Endothelial cell of umbilical vein (primary cell): ENCODE measurements at regions not wholly inside any gene's neighbourhood (a gene's known extent, or its start where the extent isn't known, plus 50 kb on each side); places are given as distances from the start of the nearest gene placed in this dataset.

Experiments
- BruUV-seq: library from RNA; stranded (reverse); fragments of 400-500 nt; replicated peaks from 2 replicates; lab custom pipeline; 2021; lab: Mats Ljungman, UMichigan
- CTCF ChIA-PET: fragments of 300-600, 350-600 bp; sonication (Branson Sonifier 250); formaldehyde crosslinking; loops from one replicate; lab custom pipeline; 2021; ENCODE audit warnings: antibody characterized with exemption, inconsistent platforms; lab: Charles Lee
- POLR2A ChIA-PET: fragments of 300-600, 350-600 bp; sonication (Branson Sonifier 250); formaldehyde crosslinking; loops from one replicate; lab custom pipeline; 2021; ENCODE audit warnings: antibody characterized with exemption, inconsistent platforms; lab: Charles Lee
- DNase-seq: peaks from one replicate; pipeline ENCODE4 v3.0.0-alpha.2; 2011; ENCODE audit warnings: low read depth, low spot score
- FAIRE-seq: peaks from 2 replicates; lab custom pipeline; 2011; peaks lifted over from hg19 to GRCh38; lab: Jason Lieb, UNC
- H2AFZ ChIP-seq: 2 replicates; pipeline ENCODE4 v1.6.0; 2012; ENCODE audit warnings: low read depth, low read length, control low read depth, inconsistent platforms
- H3K27ac ChIP-seq: 2 replicates; pipeline ENCODE4 v1.5.1; 2011; ENCODE audit warnings: low read depth, mild to moderate bottlenecking, control low read depth, low read length, moderate library complexity; ENCODE audit not compliant: insufficient read depth
- H3K27me3 ChIP-seq, 2 experiments: 2 replicates each; pipeline versions ENCODE4 v1.6.0 to v1.6.1; 2011; ENCODE audit warnings: low read length in 2 of 2, mixed read lengths in 1 of 2; ENCODE audit not compliant: control insufficient read depth in 2 of 2, insufficient read depth in 2 of 2
- H3K36me3 ChIP-seq, 2 experiments: 2 replicates in 1 of 2; 3 replicates in 1 of 2; pipeline ENCODE4 v1.5.1; 2011; ENCODE audit warnings: low read length in 2 of 2, mild to moderate bottlenecking in 1 of 2, moderate library complexity in 1 of 2; ENCODE audit not compliant: control insufficient read depth in 2 of 2, insufficient read depth in 2 of 2; ENCODE audit errors: extremely low read depth in 1 of 2
- H3K4me1 ChIP-seq: 3 replicates; pipeline ENCODE4 v1.5.1; 2011; ENCODE audit warnings: mild to moderate bottlenecking, low read length; ENCODE audit not compliant: control insufficient read depth, insufficient read depth; ENCODE audit errors: extremely low read depth
- H3K4me2 ChIP-seq: 2 replicates; pipeline ENCODE4 v1.6.1; 2011; ENCODE audit warnings: low read length, control low read depth, mixed read lengths; ENCODE audit not compliant: insufficient read depth
- H3K4me3 ChIP-seq, 3 experiments: fragments of 200-600 bp in 1 of 3; sonication (generic), shearing (Covaris generic) in 1 of 3; replicated peaks in 1 of 3; 2 replicates each; pipeline ENCODE4 v1.5.1; 2011 to 2016; ENCODE audit warnings: control low read depth in 3 of 3, low read length in 3 of 3, mild to moderate bottlenecking in 2 of 3, inconsistent platforms in 1 of 3, low read depth in 1 of 3, moderate library complexity in 1 of 3; ENCODE audit not compliant: insufficient read depth in 1 of 3
- H3K79me2 ChIP-seq: 2 replicates; pipeline ENCODE4 v1.6.0; 2012; ENCODE audit warnings: low read length, inconsistent platforms; ENCODE audit not compliant: control insufficient read depth, insufficient read depth
- H3K9ac ChIP-seq: replicated peaks from 2 replicates; pipeline ENCODE3; 2011; ENCODE audit warnings: low read length, control low read depth; ENCODE audit not compliant: insufficient read depth; ENCODE audit errors: extremely low read depth
- H3K9me1 ChIP-seq: replicated peaks from 3 replicates; pipeline ENCODE4 v1.6.0; 2011; ENCODE audit warnings: mild to moderate bottlenecking, low read length; ENCODE audit not compliant: control insufficient read depth, insufficient read depth; ENCODE audit errors: extremely low read depth
- H3K9me3 ChIP-seq: replicated peaks from 2 replicates; pipeline ENCODE4 v1.5.1; 2012; ENCODE audit warnings: low read length, inconsistent platforms; ENCODE audit not compliant: control insufficient read depth, insufficient read depth
- H4K20me1 ChIP-seq: replicated peaks from 2 replicates; pipeline ENCODE3; 2011; ENCODE audit warnings: mild to moderate bottlenecking, low read length; ENCODE audit not compliant: control insufficient read depth, insufficient read depth; ENCODE audit errors: extremely low read depth
- EZH2 ChIP-seq: IDR thresholded peaks from 2 replicates; pipeline ENCODE4 v1.6.1; 2012; ENCODE audit warnings: borderline replicate concordance, low read depth, mild to moderate bottlenecking, moderate library complexity, low read length, inconsistent platforms; ENCODE audit not compliant: severe bottlenecking
- FOS ChIP-seq: IDR thresholded peaks from 2 replicates; pipeline ENCODE4 v1.6.1; 2011; ENCODE audit warnings: mild to moderate bottlenecking, low read length, moderate library complexity, borderline replicate concordance; ENCODE audit not compliant: insufficient read depth
- GATA2 ChIP-seq: IDR thresholded peaks from 2 replicates; pipeline ENCODE4 v1.7.0; 2011; ENCODE audit warnings: low read depth, mild to moderate bottlenecking, moderate library complexity, mixed read lengths, low read length; ENCODE audit not compliant: insufficient read length, insufficient read depth
- JUN ChIP-seq: IDR thresholded peaks from 2 replicates; pipeline ENCODE4 v1.6.1; 2011; ENCODE audit warnings: borderline replicate concordance, low read depth; ENCODE audit not compliant: insufficient read length, insufficient read depth
- MYC ChIP-seq: IDR thresholded peaks from one replicate; pipeline ENCODE4 v1.6.1; 2011; ENCODE audit warnings: mild to moderate bottlenecking, low read depth, low read length
- POLR2A ChIP-seq: IDR thresholded peaks from 2 replicates; pipeline ENCODE4 v1.6.1; 2012; ENCODE audit warnings: low read depth, mild to moderate bottlenecking, control low read depth, low read length
- POLR2AphosphoS5 ChIP-seq: IDR thresholded peaks from 2 replicates; pipeline ENCODE4 v1.6.1; 2012; ENCODE audit warnings: low read depth, mild to moderate bottlenecking, control low read depth, low read length, moderate library complexity; ENCODE audit not compliant: insufficient read depth
- dilution Hi-C: fragments of 300-500 bp; cut with MboI; formaldehyde crosslinking; loops from one replicate; pipeline ENCODE4 v1.15.0; 2019; ENCODE audit warnings: low sequenced_read_pairs; ENCODE audit not compliant: extremely low pct_ligation_motif_present
- intact Hi-C: fragments of 100-400 bp; cut with micrococcal nuclease; formaldehyde crosslinking; loops from one replicate; pipeline ENCODE4 v1.10.0; 2022
- TF ChIP-seq, protein P1 (sequence below): IDR thresholded peaks from 2 replicates; pipeline ENCODE4 v1.6.1; 2011; ENCODE audit not compliant: insufficient read depth, insufficient read length
- TF ChIP-seq, protein P2 (sequence below), 2 donors: IDR thresholded peaks; 1 replicate in 1 of 2; 2 replicates in 1 of 2; pipeline ENCODE4 v1.5.1; 2011; ENCODE audit warnings: low read length in 2 of 2, mild to moderate bottlenecking in 2 of 2, moderate library complexity in 2 of 2, control low read depth in 1 of 2, inconsistent platforms in 1 of 2, low read depth in 1 of 2; ENCODE audit not compliant: insufficient read depth in 1 of 2; ENCODE audit errors: extremely low read depth in 1 of 2

DNA sequence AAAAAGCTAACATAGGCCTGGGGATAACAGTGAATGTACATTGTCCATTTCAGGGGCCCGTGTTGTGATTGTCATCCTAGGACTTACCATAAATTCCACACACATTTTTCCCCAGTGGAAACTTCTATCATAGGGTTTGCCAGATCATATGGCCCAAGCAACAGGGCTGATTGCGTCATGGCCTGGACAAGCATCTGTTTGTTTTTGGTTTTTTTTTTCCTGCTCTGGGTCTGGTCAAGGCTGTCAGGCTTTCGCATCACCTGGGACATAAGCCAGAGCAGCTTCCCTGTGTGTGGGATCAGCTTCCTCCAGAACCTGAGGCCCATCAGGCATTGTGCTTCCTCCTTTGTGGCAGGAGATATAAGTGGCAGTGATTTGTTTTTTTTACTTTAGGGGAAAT lies 598.5 kb upstream of the USP24 start:
- Histone ChIP-seq H3K4me1 (no peaks in the 10 kb centered on the region), H3K4me3 (no peak overlapping the region), H4K20me1 (no peaks in the 10 kb centered on the region), H3K9me3 (no peaks in the 10 kb centered on the region), H2AFZ (no peak overlapping the region), H3K79me2 (no peaks in the 10 kb centered on the region), H3K9me1 (no peaks in the 10 kb centered on the region), H3K27ac (no peak overlapping the region), H3K4me2 (no peak overlapping the region), H3K9ac (no peak overlapping the region), H3K36me3 (no peaks in the 10 kb centered on the region), H3K27me3 (no peaks in the 10 kb centered on the region)
- ChIA-PET CTCF (interaction anchor here (1.1 kb wide), 1 partner anchor 37 kb away, joined by 3 read pairs; no protein-coding TSS in a partner anchor), POLR2A (no interaction called here)
- dilution Hi-C loops = no loop called here
- no TSS peak for BruUV-seq
- intact Hi-C loops = no loop called here
- TF ChIP-seq MYC (no peak), JUN (no peak), POLR2AphosphoS5 (no peak), EZH2 (no peak), POLR2A (no peak), FOS (no peak), GATA2 (no peak)
- TF ChIP-seq, protein P1, sequence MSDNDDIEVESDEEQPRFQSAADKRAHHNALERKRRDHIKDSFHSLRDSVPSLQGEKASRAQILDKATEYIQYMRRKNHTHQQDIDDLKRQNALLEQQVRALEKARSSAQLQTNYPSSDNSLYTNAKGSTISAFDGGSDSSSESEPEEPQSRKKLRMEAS = no peak
- TF ChIP-seq, protein P2, sequence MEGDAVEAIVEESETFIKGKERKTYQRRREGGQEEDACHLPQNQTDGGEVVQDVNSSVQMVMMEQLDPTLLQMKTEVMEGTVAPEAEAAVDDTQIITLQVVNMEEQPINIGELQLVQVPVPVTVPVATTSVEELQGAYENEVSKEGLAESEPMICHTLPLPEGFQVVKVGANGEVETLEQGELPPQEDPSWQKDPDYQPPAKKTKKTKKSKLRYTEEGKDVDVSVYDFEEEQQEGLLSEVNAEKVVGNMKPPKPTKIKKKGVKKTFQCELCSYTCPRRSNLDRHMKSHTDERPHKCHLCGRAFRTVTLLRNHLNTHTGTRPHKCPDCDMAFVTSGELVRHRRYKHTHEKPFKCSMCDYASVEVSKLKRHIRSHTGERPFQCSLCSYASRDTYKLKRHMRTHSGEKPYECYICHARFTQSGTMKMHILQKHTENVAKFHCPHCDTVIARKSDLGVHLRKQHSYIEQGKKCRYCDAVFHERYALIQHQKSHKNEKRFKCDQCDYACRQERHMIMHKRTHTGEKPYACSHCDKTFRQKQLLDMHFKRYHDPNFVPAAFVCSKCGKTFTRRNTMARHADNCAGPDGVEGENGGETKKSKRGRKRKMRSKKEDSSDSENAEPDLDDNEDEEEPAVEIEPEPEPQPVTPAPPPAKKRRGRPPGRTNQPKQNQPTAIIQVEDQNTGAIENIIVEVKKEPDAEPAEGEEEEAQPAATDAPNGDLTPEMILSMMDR (IDR thresholded peaks at IDR 0.05; ENCODE audit: extremely low read depth in 1 of 2, insufficient read depth in 1 of 2, low read depth in 1 of 2, low read length in 2 of 2) = no peak
- no peak for DNase-seq
- FAIRE-seq = no peak
